Spleen (tissue), 11 donors: ENCODE measurements at regions not wholly inside any gene's neighbourhood (a gene's known extent, or its start where the extent isn't known, plus 50 kb on each side); places are given as distances from the start of the nearest gene placed in this dataset.

Source experiments
- DNase-seq: peaks from one replicate; pipeline ENCODE4 v3.0.0-alpha.2; 2020
- H3K27ac ChIP-seq, 8 donors: fragments of 200-600 bp; sonication (generic) in 7 of 8; 1 replicate in 4 of 8; 2 replicates in 4 of 8; pipeline versions ENCODE4 v1.5.0 to v1.8.0; 2016 to 2021; ENCODE audit warnings: inconsistent platforms in 4 of 8, mild to moderate bottlenecking in 4 of 8, moderate library complexity in 1 of 8
- H3K27me3 ChIP-seq, 7 donors: fragments of 200-600 bp; sonication (generic) in 6 of 7; replicated peaks in 1 of 7; 1 replicate in 4 of 7; 2 replicates in 3 of 7; pipeline versions ENCODE4 v1.5.0 to v1.8.0; 2016 to 2021; ENCODE audit warnings: inconsistent platforms in 3 of 7, mild to moderate bottlenecking in 1 of 7
- H3K36me3 ChIP-seq, 6 donors: fragments of 200-600 bp; sonication (generic) in 5 of 6; 1 replicate in 4 of 6; 2 replicates in 2 of 6; pipeline versions ENCODE4 v1.5.0 to v1.8.0; 2016 to 2021; ENCODE audit warnings: inconsistent platforms in 2 of 6
- H3K4me1 ChIP-seq, 6 donors: fragments of 200-600 bp; sonication (generic) in 5 of 6; 1 replicate in 3 of 6; 2 replicates in 3 of 6; pipeline versions ENCODE4 v1.5.0 to v1.8.0; 2016 to 2021; ENCODE audit warnings: inconsistent platforms in 3 of 6
- H3K4me3 ChIP-seq, 8 donors: fragments of 200-600 bp; sonication (generic) in 7 of 8; 1 replicate in 4 of 8; 2 replicates in 4 of 8; pipeline versions ENCODE4 v1.5.0 to v1.8.0; 2016 to 2021; ENCODE audit warnings: inconsistent platforms in 4 of 8, mild to moderate bottlenecking in 4 of 8, moderate library complexity in 2 of 8
- H3K9me3 ChIP-seq, 8 donors: fragments of 200-600 bp; sonication (generic) in 7 of 8; 1 replicate in 4 of 8; 2 replicates in 4 of 8; pipeline versions ENCODE4 v1.5.0 to v1.8.0; 2016 to 2021; ENCODE audit warnings: inconsistent platforms in 4 of 8
- CTCF ChIP-seq, 11 experiments: fragments of 200-600 bp in 7 of 11; fragments of 450-650 bp in 4 of 11; sonication (generic) in 4 of 11; IDR thresholded peaks in 8 of 11; conservative IDR thresholded peaks in 3 of 11; 1 replicate in 7 of 11; 2 replicates in 4 of 11; pipeline versions ENCODE4 v1.4.0 to v1.8.0; 2016 to 2021; ENCODE audit warnings: antibody characterized with exemption in 11 of 11, inconsistent platforms in 4 of 11, mild to moderate bottlenecking in 1 of 11
- POLR2A ChIP-seq, 3 donors: fragments of 450-650 bp; IDR thresholded peaks; one replicate each; pipeline ENCODE4 v1.5.1; 2017; ENCODE audit warnings: antibody characterized with exemption in 3 of 3, mild to moderate bottlenecking in 1 of 3
- POLR2AphosphoS5 ChIP-seq, 3 donors: sonication (generic); formaldehyde crosslinking; IDR thresholded peaks; one replicate each; pipeline ENCODE4 v1.5.1; 2017; ENCODE audit warnings: antibody characterized with exemption in 3 of 3
- WGBS, 5 donors: extraction: QIAGEN DNeasy Blood & Tissue Kit in 3 of 5; methylation state at CpG; one replicate each; pipeline versions ENCODE4 v1.1.5 to v1.1.7; 2013 to 2018; 5-methylcytosine and 5-hydroxymethylcytosine counted together
- intact Hi-C: fragments of 100-400 bp; cut with DNase I; formaldehyde crosslinking; loops from one replicate; pipeline ENCODE4 v1.15.0; 2023; ENCODE audit warnings: low total_unique reads
- donor health status: healthy with polysubstance abuse.
- donor health status: DM: no; HTN: no; CAD: no; lungs with moderate emphysema.
- donor health status: DM: no; HTN: no; CAD: no.
- donor health status: Bipolar disorder and iron deficiency.
- donor health status: healthy.
- donor health status: DM: no; HTN: no; CAD: no.
- donor health status: DM: yes; HTN: yes; CAD: no.

GRCh38 chr1:194474701-194475100 lies 1288.3 kb upstream of the B3GALT2 start:
- TF ChIP-seq CTCF (IDR thresholded peaks at IDR 0.05 in 8 of 11, conservative IDR thresholded peaks at IDR 0.05 in 3 of 11) (no peak), POLR2A (IDR thresholded peaks at IDR 0.05) (no peak), POLR2AphosphoS5 (IDR thresholded peaks at IDR 0.05) (no peak)
- WGBS, 5 donors: 78 to 92% (median 84%) methylated on average over 3 of the region's 3 CpGs
- Histone ChIP-seq H3K27me3 (no peaks in the 10 kb centered on the region), H3K9me3 (no peaks in the 10 kb centered on the region), H3K36me3 (no peaks in the 10 kb centered on the region), H3K4me1 (no peaks in the 10 kb centered on the region), H3K4me3 (no peak overlapping the region), H3K27ac (no peak overlapping the region)
- intact Hi-C loops: no loop called here
- DNase-seq: no peak

- H3K4me1 ChIP-seq: no peaks in the 10 kb centered on the region
- no peak overlapping the region for H3K4me3 ChIP-seq
- H3K27me3 ChIP-seq: no peaks in the 10 kb centered on the region
- TF ChIP-seq POLR2A (IDR thresholded peaks at IDR 0.05): no peak
- TF ChIP-seq POLR2AphosphoS5 (IDR thresholded peaks at IDR 0.05): no peak
- TF ChIP-seq CTCF (IDR thresholded peaks at IDR 0.05 in 8 of 11, conservative IDR thresholded peaks at IDR 0.05 in 3 of 11): no peak
- 80 to 91% (median 84%) methylated on average over 2 of the region's 2 CpGs for WGBS, 5 donors
- no peak for DNase-seq
- H3K27ac ChIP-seq: no peak overlapping the region
- no peaks in the 10 kb centered on the region for H3K9me3 ChIP-seq
- no peaks in the 10 kb centered on the region for H3K36me3 ChIP-seq
- intact Hi-C loops: no loop called here
Observed at GRCh38 chr1:194473766-194474165, 1287.4 kb upstream of the B3GALT2 start.

- intact Hi-C loops: no loop called here
- Histone ChIP-seq H3K27me3 (no peaks in the 10 kb centered on the region), H3K4me3 (no peak overlapping the region), H3K36me3 (no peaks in the 10 kb centered on the region), H3K9me3 (no peaks in the 10 kb centered on the region), H3K27ac (no peak overlapping the region), H3K4me1 (no peaks in the 10 kb centered on the region)
- no peak for DNase-seq
- 63 to 78% (median 70%) methylated on average over 1 of the region's 1 CpG for WGBS, 5 donors
- TF ChIP-seq CTCF (IDR thresholded peaks at IDR 0.05 in 8 of 11, conservative IDR thresholded peaks at IDR 0.05 in 3 of 11) (no peak), POLR2A (IDR thresholded peaks at IDR 0.05) (no peak)
Observed at GRCh38 chr1:194469282-194469681, 1282.9 kb upstream of the B3GALT2 start.

- intact Hi-C loops: no loop called here
- no peaks in the 10 kb centered on the region for H3K27me3 ChIP-seq
- no peak overlapping the region for H3K27ac ChIP-seq
- DNase-seq: no peak
- H3K4me3 ChIP-seq: no peak overlapping the region
- TF ChIP-seq POLR2AphosphoS5 (IDR thresholded peaks at IDR 0.05) (no peak), POLR2A (IDR thresholded peaks at IDR 0.05) (no peak), CTCF (IDR thresholded peaks at IDR 0.05 in 8 of 11, conservative IDR thresholded peaks at IDR 0.05 in 3 of 11) (no peak)
- no peaks in the 10 kb centered on the region for H3K4me1 ChIP-seq
- WGBS, 5 donors: 53 to 75% (median 56%) methylated on average over 4 of the region's 4 CpGs
- no peaks in the 10 kb centered on the region for H3K9me3 ChIP-seq
- H3K36me3 ChIP-seq: no peaks in the 10 kb centered on the region
Observed at GRCh38 chr1:194466706-194467105, 1280.3 kb upstream of the B3GALT2 start.
